ENCODE measurements at regions not wholly inside any gene's neighbourhood (a gene's known extent, or its start where the extent isn't known, plus 50 kb on each side); places are given as distances from the start of the nearest gene placed in this dataset.

DNA sequence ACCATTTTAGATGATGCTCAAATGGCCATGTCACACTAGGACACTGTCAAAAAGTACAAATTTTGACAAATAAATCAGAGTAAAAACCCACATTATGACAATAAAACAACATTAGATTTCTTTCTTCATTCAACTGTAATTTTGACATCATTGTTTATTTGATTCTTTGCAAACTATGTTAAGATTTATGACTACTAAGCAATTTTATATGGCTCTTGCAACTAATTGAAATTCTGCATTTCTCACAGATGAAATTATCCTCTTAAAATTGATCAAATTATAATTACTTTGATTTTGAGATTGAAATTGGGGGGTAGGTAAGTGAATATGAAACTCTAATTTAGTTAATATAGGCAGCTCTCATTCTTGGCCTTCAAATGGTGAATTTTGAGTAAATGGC is 59.8 kb downstream of the ATOH1 start:
- no peaks in the 10 kb centered on the region for H3K9me3 ChIP-seq (ENCODE audit: low read depth, low read length)
- no peak overlapping the region for H3K9ac ChIP-seq (ENCODE audit: insufficient read length)
- no peaks in the 10 kb centered on the region for H3K36me3 ChIP-seq (ENCODE audit: insufficient read depth, low read length)
- DNase-seq (ENCODE audit: low read depth, low spot score), result no peak
- TF ChIP-seq EZH2 (IDR thresholded peaks at IDR 0.05), result no peak
- no peak for TF ChIP-seq FOXP2 (optimal IDR thresholded peaks at IDR 0.05; ENCODE audit: control extremely low read depth, extremely low read length, insufficient read depth)
- H3K27ac ChIP-seq, result no peak overlapping the region
- no peak overlapping the region for H3K4me3 ChIP-seq

DNA sequence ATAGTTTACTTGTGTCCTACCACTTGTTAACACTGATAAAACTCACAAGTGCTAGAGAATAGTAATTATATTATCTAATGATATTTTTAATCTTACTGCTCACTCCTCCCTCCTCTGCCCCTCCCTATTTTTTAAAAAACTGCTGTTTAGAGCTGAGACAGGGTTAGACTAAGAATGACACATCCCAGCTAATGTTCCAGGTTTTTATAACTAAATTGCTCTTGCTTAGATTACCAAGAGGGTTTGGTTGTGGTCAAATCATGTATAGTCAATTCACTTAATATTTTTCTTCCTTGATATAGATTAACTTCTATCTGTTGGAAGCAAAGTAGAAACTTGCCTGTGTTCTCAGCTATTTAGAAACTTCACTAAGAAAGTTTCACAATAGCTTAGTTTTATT is 60.2 kb downstream of the ATOH1 start:
- Histone ChIP-seq H3K9ac (ENCODE audit: insufficient read length) (no peak overlapping the region), H3K4me3 (no peak overlapping the region), H3K27ac (no peak overlapping the region), H3K36me3 (ENCODE audit: insufficient read depth, low read length) (no peaks in the 10 kb centered on the region), H3K9me3 (ENCODE audit: low read depth, low read length) (no peaks in the 10 kb centered on the region)
- TF ChIP-seq POLR2AphosphoS5 (IDR thresholded peaks at IDR 0.05; ENCODE audit: borderline replicate concordance, low read depth, low read length) (no peak), FOXP2 (optimal IDR thresholded peaks at IDR 0.05; ENCODE audit: control extremely low read depth, extremely low read length, insufficient read depth) (no peak), EZH2 (IDR thresholded peaks at IDR 0.05) (no peak)
- no peak for DNase-seq (ENCODE audit: low read depth, low spot score)

DNA sequence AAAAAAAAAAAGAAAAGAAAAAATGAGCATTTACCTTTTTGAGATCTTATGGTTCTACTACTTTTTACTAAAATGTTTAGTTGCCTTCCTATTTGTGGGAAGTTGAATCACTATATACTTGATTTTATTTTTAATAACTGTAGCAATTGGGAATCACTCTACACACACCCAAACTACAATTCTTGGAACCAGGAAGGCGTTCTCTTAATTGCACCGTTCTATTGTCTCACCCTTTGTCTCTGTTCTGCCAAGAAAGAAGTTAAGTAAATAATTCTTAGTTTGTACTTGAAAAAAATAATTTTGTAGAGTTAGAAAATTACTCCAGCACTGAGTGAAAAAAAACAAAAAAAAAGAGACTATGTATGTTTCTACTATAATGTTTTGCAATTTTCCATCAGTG is 62.7 kb downstream of the ATOH1 start:
- no peaks in the 10 kb centered on the region for H3K9me3 ChIP-seq (ENCODE audit: low read depth, low read length)
- TF ChIP-seq FOXP2 (optimal IDR thresholded peaks at IDR 0.05; ENCODE audit: control extremely low read depth, extremely low read length, insufficient read depth) (no peak), EZH2 (IDR thresholded peaks at IDR 0.05) (no peak), POLR2AphosphoS5 (IDR thresholded peaks at IDR 0.05; ENCODE audit: borderline replicate concordance, low read depth, low read length) (no peak)
- H3K4me3 ChIP-seq, result no peak overlapping the region
- DNase-seq (ENCODE audit: low read depth, low spot score), result no peak
- no peak overlapping the region for H3K9ac ChIP-seq (ENCODE audit: insufficient read length)
- H3K27ac ChIP-seq, result no peak overlapping the region
- no peaks in the 10 kb centered on the region for H3K36me3 ChIP-seq (ENCODE audit: insufficient read depth, low read length)

DNA sequence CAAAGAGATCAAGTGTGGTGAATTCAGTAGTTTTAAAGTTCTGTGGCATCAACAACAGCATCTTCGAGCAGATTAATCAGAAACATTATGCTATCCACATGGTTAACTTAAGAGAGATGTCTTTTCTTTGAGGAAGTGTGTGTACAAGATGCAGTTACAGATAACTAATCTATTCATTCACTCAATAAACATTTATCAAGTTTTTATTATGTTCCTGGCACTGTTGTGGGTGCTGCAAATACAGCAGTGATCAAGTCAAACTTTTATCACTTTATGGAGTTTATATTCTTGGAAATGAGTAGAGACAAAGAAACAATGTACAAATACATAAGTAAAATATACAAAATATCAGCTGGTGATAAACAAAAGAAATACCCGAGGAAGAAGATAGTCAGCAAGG is 66.4 kb downstream of the ATOH1 start:
- no peak overlapping the region for H3K4me3 ChIP-seq
- H3K9me3 ChIP-seq (ENCODE audit: low read depth, low read length), result no peaks in the 10 kb centered on the region
- H3K27ac ChIP-seq, result no peak overlapping the region
- TF ChIP-seq EZH2 (IDR thresholded peaks at IDR 0.05) (no peak), POLR2AphosphoS5 (IDR thresholded peaks at IDR 0.05; ENCODE audit: borderline replicate concordance, low read depth, low read length) (no peak)
- no peaks in the 10 kb centered on the region for H3K36me3 ChIP-seq (ENCODE audit: insufficient read depth, low read length)
- no peak for DNase-seq (ENCODE audit: low read depth, low spot score)
- H3K9ac ChIP-seq (ENCODE audit: insufficient read length), result no peak overlapping the region

DNA sequence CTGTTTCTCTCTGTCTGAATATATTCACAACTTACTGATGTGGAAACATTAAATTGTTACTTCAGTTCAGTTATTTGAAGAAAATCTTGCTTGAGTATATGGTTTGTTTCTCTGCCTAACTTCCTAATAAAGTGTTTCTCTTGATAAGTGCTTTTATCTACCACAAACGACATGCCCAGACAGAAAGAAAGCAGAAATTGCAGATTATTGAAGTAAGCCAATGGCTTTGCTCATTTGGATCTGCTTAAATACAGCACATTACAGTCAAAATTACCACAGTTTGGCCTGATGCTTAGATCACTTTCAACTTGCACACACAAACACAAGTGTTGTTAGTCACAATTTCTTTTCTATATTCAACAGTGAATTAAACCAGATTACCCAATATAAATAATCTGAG is 68.0 kb downstream of the ATOH1 start:
- H3K36me3 ChIP-seq (ENCODE audit: insufficient read depth, low read length), result no peaks in the 10 kb centered on the region
- no peak overlapping the region for H3K9ac ChIP-seq (ENCODE audit: insufficient read length)
- no peaks in the 10 kb centered on the region for H3K9me3 ChIP-seq (ENCODE audit: low read depth, low read length)
- H3K27ac ChIP-seq, result no peak overlapping the region
- no peak for TF ChIP-seq FOXP2 (optimal IDR thresholded peaks at IDR 0.05; ENCODE audit: control extremely low read depth, extremely low read length, insufficient read depth)
- TF ChIP-seq POLR2AphosphoS5 (IDR thresholded peaks at IDR 0.05; ENCODE audit: borderline replicate concordance, low read depth, low read length), result no peak
- no peak overlapping the region for H3K4me3 ChIP-seq
- no peak for DNase-seq (ENCODE audit: low read depth, low spot score)

DNA sequence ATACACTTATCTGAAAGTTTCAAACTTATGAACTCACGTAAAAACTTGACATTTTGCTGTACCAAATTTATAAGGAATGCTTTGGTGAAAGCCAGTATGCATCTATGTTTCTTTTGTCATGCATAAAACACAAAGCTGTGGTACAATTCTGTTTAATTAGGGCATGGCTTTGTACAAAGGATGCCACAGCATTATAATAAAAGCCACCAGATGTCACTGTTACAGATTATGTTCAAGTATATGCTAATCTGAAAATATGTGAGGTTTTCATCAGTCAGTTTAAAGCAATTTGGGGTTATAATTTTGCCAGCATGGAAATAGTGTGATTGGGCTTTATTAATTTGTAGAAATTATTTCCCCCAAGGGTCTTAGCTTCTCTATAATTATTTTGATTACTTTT is 69.0 kb downstream of the ATOH1 start:
- TF ChIP-seq EZH2 (IDR thresholded peaks at IDR 0.05), result no peak
- Histone ChIP-seq H3K36me3 (ENCODE audit: insufficient read depth, low read length) (no peaks in the 10 kb centered on the region), H3K4me3 (no peak overlapping the region), H3K9me3 (ENCODE audit: low read depth, low read length) (no peaks in the 10 kb centered on the region), H3K9ac (ENCODE audit: insufficient read length) (no peak overlapping the region), H3K27ac (no peak overlapping the region)
- peak; percentile 10 for DNase-seq (ENCODE audit: low read depth, low spot score)

DNA sequence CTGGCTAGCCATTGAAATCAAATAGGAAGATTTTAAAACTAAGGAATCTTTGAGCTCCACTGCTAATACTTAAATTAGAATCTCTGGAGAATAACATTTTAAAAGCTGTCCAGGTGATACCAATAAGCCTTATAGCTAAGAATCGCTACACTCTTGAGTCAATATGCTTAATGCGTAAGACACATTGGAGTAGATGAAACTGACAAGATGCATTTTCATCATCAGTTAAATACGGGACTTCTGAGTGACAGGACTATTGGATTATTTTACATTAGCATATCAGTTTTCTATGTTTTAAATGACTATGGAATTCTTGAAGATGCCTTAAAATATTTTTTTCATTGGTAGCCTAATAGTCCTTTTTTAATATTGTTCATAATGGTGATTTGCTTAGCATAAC is 80.2 kb downstream of the ATOH1 start:
- Histone ChIP-seq H3K36me3 (ENCODE audit: insufficient read depth, low read length) (no peaks in the 10 kb centered on the region), H3K4me3 (no peak overlapping the region), H3K27ac (no peak overlapping the region), H3K9me3 (ENCODE audit: low read depth, low read length) (no peaks in the 10 kb centered on the region), H3K9ac (ENCODE audit: insufficient read length) (no peak overlapping the region)
- DNase-seq (ENCODE audit: low read depth, low spot score), result no peak
- TF ChIP-seq EZH2 (IDR thresholded peaks at IDR 0.05) (no peak), POLR2AphosphoS5 (IDR thresholded peaks at IDR 0.05; ENCODE audit: borderline replicate concordance, low read depth, low read length) (no peak), FOXP2 (optimal IDR thresholded peaks at IDR 0.05; ENCODE audit: control extremely low read depth, extremely low read length, insufficient read depth) (no peak)

DNA sequence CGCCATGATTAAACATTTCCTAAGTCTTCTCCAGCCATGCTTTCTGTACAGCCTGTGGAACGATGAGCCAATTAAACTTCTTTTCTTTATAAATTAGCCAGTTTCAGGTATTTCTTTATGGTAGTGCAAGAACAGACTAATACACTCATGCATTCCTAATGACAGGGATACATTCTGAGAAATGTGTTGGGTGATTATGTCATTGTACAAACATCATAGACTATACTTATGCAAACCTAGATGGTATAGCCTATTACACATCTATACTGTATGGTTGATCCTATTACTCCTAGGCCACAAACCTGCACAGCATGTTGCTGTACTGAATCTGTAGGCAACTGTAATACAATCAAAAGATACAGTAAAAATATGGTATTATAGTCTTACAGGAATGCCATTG is 83.1 kb downstream of the ATOH1 start:
- Histone ChIP-seq H3K9ac (ENCODE audit: insufficient read length) (no peak overlapping the region), H3K27ac (no peak overlapping the region), H3K36me3 (ENCODE audit: insufficient read depth, low read length) (no peaks in the 10 kb centered on the region), H3K9me3 (ENCODE audit: low read depth, low read length) (no peaks in the 10 kb centered on the region), H3K4me3 (no peak overlapping the region)
- TF ChIP-seq EZH2 (IDR thresholded peaks at IDR 0.05) (no peak), POLR2AphosphoS5 (IDR thresholded peaks at IDR 0.05; ENCODE audit: borderline replicate concordance, low read depth, low read length) (no peak), FOXP2 (optimal IDR thresholded peaks at IDR 0.05; ENCODE audit: control extremely low read depth, extremely low read length, insufficient read depth) (no peak)
- no peak for DNase-seq (ENCODE audit: low read depth, low spot score)

DNA sequence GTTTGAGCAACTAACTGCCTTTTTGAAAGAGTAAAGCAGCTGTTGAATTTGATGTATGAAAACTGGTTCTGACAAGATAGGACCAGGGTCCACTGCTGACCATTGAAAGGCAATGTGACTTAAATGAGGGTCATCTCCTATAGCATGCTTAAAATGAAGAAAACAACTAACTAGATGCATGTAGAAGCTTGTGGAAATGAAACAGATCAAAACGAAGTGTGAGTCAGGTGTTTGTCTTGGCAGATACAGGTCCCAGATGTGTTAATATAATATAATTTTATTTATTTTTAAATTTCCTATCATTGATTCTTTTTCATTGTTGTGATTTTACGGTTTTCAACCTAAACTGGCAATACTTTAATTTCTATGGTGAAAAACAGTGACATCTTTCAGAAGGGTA is 83.6 kb downstream of the ATOH1 start:
- H3K27ac ChIP-seq, result no peak overlapping the region
- TF ChIP-seq POLR2AphosphoS5 (IDR thresholded peaks at IDR 0.05; ENCODE audit: borderline replicate concordance, low read depth, low read length) (no peak), EZH2 (IDR thresholded peaks at IDR 0.05) (no peak), FOXP2 (optimal IDR thresholded peaks at IDR 0.05; ENCODE audit: control extremely low read depth, extremely low read length, insufficient read depth) (no peak)
- H3K36me3 ChIP-seq (ENCODE audit: insufficient read depth, low read length), result no peaks in the 10 kb centered on the region
- no peak overlapping the region for H3K9ac ChIP-seq (ENCODE audit: insufficient read length)
- DNase-seq (ENCODE audit: low read depth, low spot score), result no peak
- no peak overlapping the region for H3K4me3 ChIP-seq
- H3K9me3 ChIP-seq (ENCODE audit: low read depth, low read length), result no peaks in the 10 kb centered on the region

Data from SK-N-MC (cell line).